MM.1S (cell line): ENCODE measurements at regions not wholly inside any gene's neighbourhood (a gene's known extent, or its start where the extent isn't known, plus 50 kb on each side); places are given as distances from the start of the nearest gene placed in this dataset.

Experiments
- DNase-seq: peaks from one replicate; pipeline ENCODE4 v3.0.0-alpha.2; 2015
- H2AFZ ChIP-seq: fragments of 300-600 bp; sonication (generic); 2 replicates; pipeline ENCODE4 v1.6.0; 2016; ENCODE audit warnings: antibody characterized with exemption, low read length
- H3F3A ChIP-seq: fragments of 300-600 bp; sonication (generic); 2 replicates; pipeline ENCODE4 v1.6.1; 2016; ENCODE audit warnings: mild to moderate bottlenecking, antibody characterized with exemption, low read length, moderate library complexity, mixed read lengths; ENCODE audit not compliant: insufficient read depth
- H3K27ac ChIP-seq: fragments of 300-600 bp; sonication (generic); 2 replicates; pipeline ENCODE4 v1.5.1; 2016; ENCODE audit warnings: mild to moderate bottlenecking, low read length
- H3K27me3 ChIP-seq: fragments of 300-600 bp; sonication (generic); replicated peaks from 2 replicates; pipeline ENCODE4 v1.6.0; 2016; ENCODE audit warnings: low read length; ENCODE audit not compliant: insufficient read depth
- H3K36me3 ChIP-seq: fragments of 300-600 bp; sonication (generic); replicated peaks from 2 replicates; pipeline ENCODE4 v1.6.1; 2016; ENCODE audit warnings: mild to moderate bottlenecking, low read length, mixed read lengths; ENCODE audit not compliant: insufficient read depth
- H3K4me1 ChIP-seq: fragments of 300-600 bp; sonication (generic); 2 replicates; pipeline ENCODE4 v1.6.1; 2016; ENCODE audit warnings: low read length, mixed read lengths
- H3K4me2 ChIP-seq: fragments of 300-600 bp; sonication (generic); 2 replicates; pipeline ENCODE4 v1.6.0; 2016; ENCODE audit warnings: low read depth, low read length
- H3K4me3 ChIP-seq: fragments of 300-600 bp; sonication (generic); 2 replicates; pipeline ENCODE4 v1.5.1; 2016; ENCODE audit warnings: low read length, mixed read lengths
- H3K79me2 ChIP-seq: fragments of 300-600 bp; sonication (generic); 2 replicates; pipeline ENCODE4 v1.6.1; 2016; ENCODE audit warnings: mixed run types, low read length, mixed read lengths
- H3K9ac ChIP-seq: fragments of 300-600 bp; sonication (generic); 2 replicates; pipeline ENCODE4 v1.6.1; 2016; ENCODE audit warnings: low read length, mixed read lengths
- H3K9me2 ChIP-seq: fragments of 300-600 bp; sonication (generic); replicated peaks from 2 replicates; pipeline ENCODE4 v1.6.1; 2016; ENCODE audit warnings: mild to moderate bottlenecking, low read length, mixed read lengths; ENCODE audit not compliant: insufficient read depth
- H3K9me3 ChIP-seq: fragments of 300-600 bp; sonication (generic); replicated peaks from 2 replicates; pipeline ENCODE4 v1.6.1; 2016; ENCODE audit warnings: mild to moderate bottlenecking, low read length, mixed read lengths; ENCODE audit not compliant: insufficient read depth
- H4K20me1 ChIP-seq: fragments of 300-600 bp; sonication (generic); 2 replicates; pipeline ENCODE4 v1.6.1; 2016; ENCODE audit warnings: mild to moderate bottlenecking, low read length, moderate library complexity, mixed read lengths; ENCODE audit not compliant: insufficient read depth
- CTCF ChIP-seq: fragments of 300-600 bp; sonication (generic); IDR thresholded peaks from 2 replicates; pipeline ENCODE4 v1.5.1; 2016; ENCODE audit warnings: antibody characterized with exemption, low read length, mixed read lengths
- EZH2 ChIP-seq: fragments of 300-600 bp; sonication (generic); optimal IDR thresholded peaks from 2 replicates; pipeline ENCODE3; 2017; ENCODE audit warnings: low read depth, mild to moderate bottlenecking, antibody characterized with exemption, low read length, mixed read lengths
- EZH2phosphoT487 ChIP-seq: fragments of 300-600 bp; sonication (generic); IDR thresholded peaks from 2 replicates; pipeline ENCODE4 v1.6.1; 2018; ENCODE audit warnings: antibody characterized with exemption, low read length

- TF ChIP-seq CTCF (no peak), EZH2phosphoT487 (no peak), EZH2 (no peak)
- DNase-seq = no peak
- Histone ChIP-seq H3K9ac (no peak overlapping the region), H3F3A (no peaks in the 10 kb centered on the region), H3K9me2 (no peaks in the 10 kb centered on the region), H3K4me1 (no peaks in the 10 kb centered on the region), H4K20me1 (no peaks in the 10 kb centered on the region), H3K4me2 (no peak overlapping the region), H2AFZ (no peak overlapping the region), H3K9me3 (no peaks in the 10 kb centered on the region), H3K36me3 (no peaks in the 10 kb centered on the region), H3K27ac (no peak overlapping the region), H3K79me2 (no peaks in the 10 kb centered on the region), H3K4me3 (no peak overlapping the region), H3K27me3 (no peaks in the 10 kb centered on the region)
These were observed 794.5 kb upstream of the ANO3 start for GRCh38 chr11:25537393-25537792.

- H3K9ac ChIP-seq = no peak overlapping the region
- no peaks in the 10 kb centered on the region for H3K27me3 ChIP-seq
- H3K9me3 ChIP-seq = no peaks in the 10 kb centered on the region
- no peaks in the 10 kb centered on the region for H3K79me2 ChIP-seq
- H3F3A ChIP-seq = no peaks in the 10 kb centered on the region
- H2AFZ ChIP-seq = no peak overlapping the region
- no peaks in the 10 kb centered on the region for H3K36me3 ChIP-seq
- H3K27ac ChIP-seq = no peak overlapping the region
- no peaks in the 10 kb centered on the region for H4K20me1 ChIP-seq
- TF ChIP-seq EZH2phosphoT487 (no peak), EZH2 (no peak), CTCF (no peak)
- no peak overlapping the region for H3K4me2 ChIP-seq
- no peaks in the 10 kb centered on the region for H3K4me1 ChIP-seq
- no peak for DNase-seq
- H3K4me3 ChIP-seq = no peak overlapping the region
- no peaks in the 10 kb centered on the region for H3K9me2 ChIP-seq
These were observed 784.6 kb upstream of the ANO3 start for GRCh38 chr11:25547292-25547691.

- Histone ChIP-seq H3K4me1 (no peaks in the 10 kb centered on the region), H3K4me2 (no peak overlapping the region), H3K27ac (no peak overlapping the region), H3K9me3 (no peaks in the 10 kb centered on the region), H3K79me2 (no peaks in the 10 kb centered on the region), H4K20me1 (no peaks in the 10 kb centered on the region), H3K36me3 (no peaks in the 10 kb centered on the region), H2AFZ (no peak overlapping the region), H3K9me2 (no peaks in the 10 kb centered on the region), H3K4me3 (no peak overlapping the region), H3K27me3 (no peaks in the 10 kb centered on the region), H3F3A (no peaks in the 10 kb centered on the region), H3K9ac (no peak overlapping the region)
- no peak for DNase-seq
- TF ChIP-seq EZH2 (no peak), CTCF (no peak), EZH2phosphoT487 (no peak)
These were observed 769.5 kb upstream of the ANO3 start for GRCh38 chr11:25562417-25562816.

GRCh38 chr11:25565846-25566245 is 766.1 kb upstream of the ANO3 start:
- Histone ChIP-seq H3K9ac (no peak overlapping the region), H3K27me3 (no peaks in the 10 kb centered on the region), H3K27ac (no peak overlapping the region), H3K4me2 (no peak overlapping the region), H3K79me2 (no peaks in the 10 kb centered on the region), H2AFZ (no peak overlapping the region), H4K20me1 (no peaks in the 10 kb centered on the region), H3K36me3 (no peaks in the 10 kb centered on the region), H3K4me3 (no peak overlapping the region), H3K4me1 (no peaks in the 10 kb centered on the region), H3K9me3 (no peaks in the 10 kb centered on the region), H3K9me2 (no peaks in the 10 kb centered on the region), H3F3A (no peaks in the 10 kb centered on the region)
- DNase-seq = no peak
- TF ChIP-seq EZH2phosphoT487 (no peak), CTCF (no peak), EZH2 (no peak)
